H1 (cell line): ENCODE measurements at regions not wholly inside any gene's neighbourhood (a gene's known extent, or its start where the extent isn't known, plus 50 kb on each side); places are given as distances from the start of the nearest gene placed in this dataset.
A peak's percentile ranks its signal among the peaks of the same experiment; 100 is the strongest.

Experiments
- CTCF ChIA-PET: fragments of 300-600 bp; sonication (Branson Sonifier 250); formaldehyde crosslinking; loops from one replicate; lab custom pipeline; 2021; ENCODE audit not compliant: partially characterized antibody; lab: Charles Lee
- POLR2A ChIA-PET: fragments of 300-600 bp; sonication (Branson Sonifier 250); formaldehyde crosslinking; loops from one replicate; lab custom pipeline; 2021; ENCODE audit warnings: inconsistent platforms; ENCODE audit not compliant: partially characterized antibody; lab: Charles Lee
- DNase-seq, 2 experiments: peaks; one replicate each; pipeline versions ENCODE4 v3.0.0 to v3.0.0-alpha.2; 2010 to 2022; ENCODE audit warnings: low spot score in 2 of 2, low read depth in 1 of 2, mixed read lengths in 1 of 2
- FAIRE-seq: peaks from 2 replicates; lab custom pipeline; 2011; peaks lifted over from hg19 to GRCh38; lab: Jason Lieb, UNC
- H2AFZ ChIP-seq: 2 replicates; pipeline ENCODE4 v1.8.1; 2012; ENCODE audit warnings: low read length, inconsistent platforms
- H2AK5ac ChIP-seq: 2 replicates; pipeline ENCODE4 v1.6.1; 2013; ENCODE audit warnings: low read depth, low read length
- H2BK120ac ChIP-seq: replicated peaks from 2 replicates; pipeline ENCODE3; 2013; ENCODE audit warnings: low read depth, low read length, inconsistent platforms
- H2BK12ac ChIP-seq: 2 replicates; pipeline ENCODE4 v1.6.1; 2013; ENCODE audit warnings: low read depth, low read length
- H2BK15ac ChIP-seq: 2 replicates; pipeline ENCODE4 v1.6.1; 2013; ENCODE audit warnings: low read length
- H2BK20ac ChIP-seq: 2 replicates; pipeline ENCODE4 v1.6.1; 2013; ENCODE audit warnings: low read length
- H2BK5ac ChIP-seq: 2 replicates; pipeline ENCODE4 v1.6.1; 2013; ENCODE audit warnings: low read depth, low read length
- H3K14ac ChIP-seq: 2 replicates; pipeline ENCODE4 v1.6.1; 2013; ENCODE audit warnings: inconsistent platforms; ENCODE audit not compliant: insufficient read length
- H3K18ac ChIP-seq: 2 replicates; pipeline ENCODE4 v1.6.1; 2013; ENCODE audit warnings: low read length; ENCODE audit errors: extremely low read depth
- H3K23ac ChIP-seq: 2 replicates; pipeline ENCODE4 v1.6.1; 2013; ENCODE audit warnings: inconsistent platforms; ENCODE audit not compliant: insufficient read length
- H3K23me2 ChIP-seq: 2 replicates; pipeline ENCODE4 v1.6.1; 2013; ENCODE audit warnings: low read depth, low read length
- H3K27ac ChIP-seq: 2 replicates; pipeline ENCODE4 v1.6.1; 2011; ENCODE audit warnings: low read depth, low read length, inconsistent platforms
- H3K27me3 ChIP-seq, 4 experiments: replicated peaks in 1 of 4; 1 replicate in 1 of 4; 2 replicates in 3 of 4; pipeline versions ENCODE4 v1.6.1 to v1.8.1; 2011 to 2013; ENCODE audit warnings: low read length in 3 of 4, mild to moderate bottlenecking in 3 of 4, inconsistent platforms in 2 of 4, mixed read lengths in 2 of 4, moderate library complexity in 1 of 4; ENCODE audit not compliant: control insufficient read depth in 3 of 4, insufficient read depth in 3 of 4; ENCODE audit errors: extremely low read depth in 1 of 4
- H3K36me3 ChIP-seq, 4 experiments: 2 replicates each; pipeline versions ENCODE4 v1.6.1 to v1.8.1; 2011 to 2013; ENCODE audit warnings: mild to moderate bottlenecking in 4 of 4, low read length in 3 of 4, moderate library complexity in 2 of 4, control low read depth in 1 of 4, inconsistent platforms in 1 of 4; ENCODE audit not compliant: insufficient read depth in 4 of 4, control insufficient read depth in 2 of 4
- H3K4ac ChIP-seq: replicated peaks from 2 replicates; pipeline ENCODE3; 2013; ENCODE audit warnings: low read length, low read depth, mixed read lengths, inconsistent platforms; ENCODE audit not compliant: insufficient read length
- H3K4me1 ChIP-seq, 4 experiments: replicated peaks in 1 of 4; 1 replicate in 1 of 4; 2 replicates in 3 of 4; pipeline versions ENCODE4 v1.6.1 to v1.8.1; 2011 to 2013; ENCODE audit warnings: low read length in 3 of 4, inconsistent platforms in 2 of 4, mixed read lengths in 1 of 4; ENCODE audit not compliant: insufficient read depth in 4 of 4, control insufficient read depth in 3 of 4
- H3K4me2 ChIP-seq, 2 experiments: 2 replicates each; pipeline versions ENCODE4 v1.6.1 to v1.8.1; 2011 to 2013; ENCODE audit warnings: low read depth in 2 of 2, low read length in 2 of 2, control low read depth in 1 of 2, inconsistent platforms in 1 of 2, mild to moderate bottlenecking in 1 of 2; ENCODE audit not compliant: insufficient read depth in 1 of 2
- H3K4me3 ChIP-seq, 4 experiments: fragments of 200-600, 300-600 bp in 1 of 4; sonication (generic), shearing (Covaris generic), sonication (Bioruptor Twin) in 1 of 4; 2 replicates each; pipeline versions ENCODE4 v1.5.1 to v1.8.1; 2011 to 2016; ENCODE audit warnings: low read length in 4 of 4, low read depth in 3 of 4, control low read depth in 2 of 4, inconsistent platforms in 2 of 4, mild to moderate bottlenecking in 2 of 4, mixed read lengths in 1 of 4, moderate library complexity in 1 of 4; ENCODE audit not compliant: insufficient read depth in 2 of 4; ENCODE audit errors: extremely low read depth in 1 of 4
- H3K56ac ChIP-seq: replicated peaks from 2 replicates; pipeline ENCODE3; 2013; ENCODE audit warnings: low read depth, mild to moderate bottlenecking, mixed read lengths, low read length, inconsistent platforms; ENCODE audit not compliant: insufficient read length
- H3K79me1 ChIP-seq: 2 replicates; pipeline ENCODE4 v1.6.1; 2013; ENCODE audit warnings: low read depth, low read length, control low read depth
- H3K79me2 ChIP-seq, 2 experiments: 2 replicates each; pipeline versions ENCODE4 v1.6.1 to v1.8.1; 2012 to 2013; ENCODE audit warnings: low read length in 2 of 2, mild to moderate bottlenecking in 2 of 2, inconsistent platforms in 1 of 2; ENCODE audit not compliant: insufficient read depth in 2 of 2, control insufficient read depth in 1 of 2
- H3K9ac ChIP-seq, 4 experiments: replicated peaks in 1 of 4; 1 replicate in 1 of 4; 2 replicates in 3 of 4; pipeline versions ENCODE4 v1.6.1 to v1.8.1; 2011 to 2013; ENCODE audit warnings: low read depth in 3 of 4, low read length in 3 of 4, control low read depth in 2 of 4, mild to moderate bottlenecking in 2 of 4, moderate library complexity in 2 of 4, inconsistent platforms in 1 of 4; ENCODE audit errors: extremely low read depth in 1 of 4
- H3K9me3 ChIP-seq, 2 experiments: 2 replicates each; pipeline versions ENCODE4 v1.6.1 to v1.8.1; 2012 to 2013; ENCODE audit warnings: mild to moderate bottlenecking in 2 of 2, moderate library complexity in 2 of 2, control low read depth in 1 of 2, inconsistent platforms in 1 of 2, low read depth in 1 of 2, low read length in 1 of 2, mixed read lengths in 1 of 2; ENCODE audit not compliant: insufficient read depth in 2 of 2
- H4K20me1 ChIP-seq, 2 experiments: replicated peaks in 1 of 2; 2 replicates each; pipeline versions ENCODE3 to v1.8.1; 2011 to 2013; ENCODE audit warnings: inconsistent platforms in 2 of 2, low read length in 2 of 2, mild to moderate bottlenecking in 1 of 2; ENCODE audit not compliant: insufficient read depth in 2 of 2, control insufficient read depth in 1 of 2
- H4K5ac ChIP-seq: 2 replicates; pipeline ENCODE4 v1.6.1; 2013; ENCODE audit warnings: low read length, low read depth, mixed read lengths, inconsistent platforms; ENCODE audit not compliant: insufficient read length
- H4K8ac ChIP-seq: 2 replicates; pipeline ENCODE4 v1.8.0; 2013; ENCODE audit warnings: mild to moderate bottlenecking, moderate library complexity, low read length, inconsistent platforms; ENCODE audit not compliant: insufficient read depth; ENCODE audit errors: extremely low read depth
- H4K91ac ChIP-seq: replicated peaks from 2 replicates; pipeline ENCODE3; 2013; ENCODE audit warnings: low read length, mixed read lengths, inconsistent platforms; ENCODE audit not compliant: insufficient read length
- ASH2L ChIP-seq: fragments of 200-600, 300-600 bp; sonication (generic); IDR thresholded peaks from one replicate; pipeline ENCODE4 v1.7.1; 2017; ENCODE audit warnings: low read length
- BRCA1 ChIP-seq: IDR thresholded peaks from 2 replicates; pipeline ENCODE4 v1.6.1; 2012; ENCODE audit warnings: low read depth, low read length, improper control_type of control experiment
- CHD1 ChIP-seq: IDR thresholded peaks from 2 replicates; pipeline ENCODE4 v1.6.1; 2012; ENCODE audit warnings: low read depth, low read length, improper control_type of control experiment
- CREB1 ChIP-seq: IDR thresholded peaks from 2 replicates; pipeline ENCODE4 v1.6.1; 2012; ENCODE audit warnings: inconsistent platforms
- JUN ChIP-seq: IDR thresholded peaks from 2 replicates; pipeline ENCODE4 v1.6.1; 2011; ENCODE audit warnings: low read depth, mild to moderate bottlenecking, improper control_type of control experiment, low read length
- KDM5A ChIP-seq: fragments of 200-600 bp; IDR thresholded peaks from 2 replicates; pipeline ENCODE4 v1.7.1; 2012; ENCODE audit warnings: mild to moderate bottlenecking, low read length, inconsistent platforms, mixed read lengths
- MAX ChIP-seq: IDR thresholded peaks from 2 replicates; pipeline ENCODE4 v1.6.1; 2012; ENCODE audit warnings: inconsistent platforms
- NANOG ChIP-seq: IDR thresholded peaks from 2 replicates; pipeline ENCODE4 v1.6.1; 2011; ENCODE audit warnings: low read length, low read depth, mild to moderate bottlenecking, inconsistent platforms; ENCODE audit not compliant: insufficient read depth, poor library complexity, severe bottlenecking
- NRF1 ChIP-seq: IDR thresholded peaks from 2 replicates; pipeline ENCODE4 v1.6.1; 2011; ENCODE audit warnings: mild to moderate bottlenecking, low read depth, low read length, improper control_type of control experiment
- POLR2A ChIP-seq, 2 experiments: IDR thresholded peaks; 1 replicate in 1 of 2; 2 replicates in 1 of 2; pipeline ENCODE4 v1.6.1; 2011; ENCODE audit warnings: low read depth in 2 of 2, low read length in 2 of 2, mild to moderate bottlenecking in 2 of 2; ENCODE audit errors: control extremely low read depth in 1 of 2
- RNF2 ChIP-seq: fragments of 200-900, 300-1000 bp; sonication (generic); IDR thresholded peaks from 2 replicates; pipeline ENCODE4 v1.7.1; 2016; ENCODE audit warnings: borderline replicate concordance, low read depth, mild to moderate bottlenecking, antibody characterized with exemption, low read length; ENCODE audit not compliant: poor library complexity, severe bottlenecking; ENCODE audit errors: missing control alignments
- SIX5 ChIP-seq: IDR thresholded peaks from 2 replicates; pipeline ENCODE4 v1.6.1; 2011; ENCODE audit warnings: mild to moderate bottlenecking, low read depth, low read length
- SRF ChIP-seq: IDR thresholded peaks from 2 replicates; pipeline ENCODE4 v1.6.1; 2011; ENCODE audit warnings: mild to moderate bottlenecking, low read depth, low read length, moderate library complexity
- TAF1 ChIP-seq: IDR thresholded peaks from 2 replicates; pipeline ENCODE4 v1.6.1; 2011; ENCODE audit warnings: mild to moderate bottlenecking, low read depth, low read length
- USF2 ChIP-seq: IDR thresholded peaks from 2 replicates; pipeline ENCODE4 v1.6.1; 2011; ENCODE audit warnings: low read length, improper control_type of control experiment
- WGBS, 2 experiments: shearing (Covaris generic) in 1 of 2; methylation state at CpG; one replicate each; pipeline versions ENCODE4 v1.1.6 to v1.1.7; 2013 to 2015; ENCODE audit warnings: low lambda C conversion rate in 2 of 2, mixed read lengths in 2 of 2, inconsistent platforms in 1 of 2, low coverage in 1 of 2, missing lambda C conversion rate in 1 of 2; ENCODE audit not compliant: insufficient replicate concordance in 2 of 2, insufficient coverage in 1 of 2, insufficient read length in 1 of 2; ENCODE audit errors: extremely low coverage in 1 of 2, missing lambda C conversion rate in 1 of 2; 5-methylcytosine and 5-hydroxymethylcytosine counted together

GRCh38 chr6:1547785-1548184 is 61.9 kb upstream of the FOXC1 start:
- no peak overlapping the region for H3K23ac ChIP-seq
- 85% methylated on average over 8 of the region's 8 CpGs; no CpG with 5 or more reads in 1 of the 2 experiments for WGBS, 2 experiments
- peak overlapping the region; percentile 39; the same call in 1 of the 2 replicates for H2AFZ ChIP-seq
- H3K27ac ChIP-seq = no peak overlapping the region
- FAIRE-seq (no peak), DNase-seq (no peak)
- no peak overlapping the region for H3K9ac ChIP-seq
- H3K4me1 ChIP-seq = no peaks in the 10 kb centered on the region
- no peak overlapping the region for H2BK20ac ChIP-seq
- no peak overlapping the region for H2BK120ac ChIP-seq
- CTCF ChIA-PET = interaction anchor here (1.4 to 3.1 kb wide), 2 partner anchors 9 to 24 kb away, joined by 7 to 14 read pairs; no protein-coding TSS in a partner anchor
- H3K79me2 ChIP-seq = no peaks in the 10 kb centered on the region
- H3K27me3 ChIP-seq = no peaks in the 10 kb centered on the region
- H2BK12ac ChIP-seq = no peak overlapping the region
- H3K4ac ChIP-seq = no peak overlapping the region
- POLR2A ChIA-PET = no interaction called here
- no peak overlapping the region for H3K4me3 ChIP-seq
- H4K8ac ChIP-seq = no peak overlapping the region
- H3K4me2 ChIP-seq = no peak overlapping the region
- H3K18ac ChIP-seq = no peak overlapping the region
- no peak overlapping the region for H3K56ac ChIP-seq
- peaks cover 0 to 4% of the 10 kb centered on the region in 2 experiments; a peak in 1 of 4 replicates for H3K9me3 ChIP-seq
- no peaks in the 10 kb centered on the region for H4K20me1 ChIP-seq
- H4K91ac ChIP-seq = no peak overlapping the region
- H3K23me2 ChIP-seq = peaks cover 4% of the 10 kb centered on the region; the same call in 1 of the 2 replicates
- H3K14ac ChIP-seq = no peak overlapping the region
- no peaks in the 10 kb centered on the region for H3K79me1 ChIP-seq
- no peaks in the 10 kb centered on the region for H3K36me3 ChIP-seq
- no peak overlapping the region for H4K5ac ChIP-seq
- H2BK5ac ChIP-seq = no peak overlapping the region
- no peak overlapping the region for H2BK15ac ChIP-seq
- H2AK5ac ChIP-seq = no peak overlapping the region
- no peak for TF ChIP-seq ASH2L
- no peak for TF ChIP-seq BRCA1
- TF ChIP-seq RNF2 = no peak
- no peak for TF ChIP-seq MAX
- no peak for TF ChIP-seq SRF
- TF ChIP-seq CREB1 = no peak
- no peak for TF ChIP-seq CHD1
- TF ChIP-seq TAF1 = no peak
- no peak for TF ChIP-seq NRF1
- TF ChIP-seq KDM5A = no peak
- TF ChIP-seq POLR2A (IDR thresholded peaks at IDR 0.05; ENCODE audit: control extremely low read depth in 1 of 2, low read depth in 2 of 2, low read length in 2 of 2) = no peak
- no peak for TF ChIP-seq SIX5
- TF ChIP-seq JUN = no peak
- no peak for TF ChIP-seq USF2
- no peak for TF ChIP-seq NANOG
